Ovary (tissue), 1 donor: ENCODE measurements at regions not wholly inside any gene's neighbourhood (a gene's known extent, or its start where the extent isn't known, plus 50 kb on each side); places are given as distances from the start of the nearest gene placed in this dataset. TPM values are rescaled to one million over a fixed set of nuclear protein-coding genes. Genes with fewer than 3 reads are reported as not detected.

Experiments used
- small RNA-seq: library from RNA; depleted of rRNA; stranded (forward); fragments of <200 nt; gene quantifications from one replicate; pipeline ENCODE3, GENCODE V24; 2016

Small RNA genes in the stretch of these regions (small RNA-seq; reads per million reads assigned to genes)
- gene AC133485.4: not detected
- gene AC142381.2: not detected
- not detected for gene IGHV1OR16-3
- gene IGHV3OR16-9: not detected
